H1 (cell line): ENCODE measurements at regions not wholly inside any gene's neighbourhood (a gene's known extent, or its start where the extent isn't known, plus 50 kb on each side); places are given as distances from the start of the nearest gene placed in this dataset.

Source experiments
- BACH1 ChIP-seq: IDR thresholded peaks from 2 replicates; pipeline ENCODE4 v1.6.1; 2012; ENCODE audit warnings: low read length, improper control_type of control experiment
- CTCF ChIP-seq, 3 experiments: IDR thresholded peaks; 1 replicate in 2 of 3; 2 replicates in 1 of 3; pipeline versions ENCODE4 v1.5.1 to v1.6.1; 2011; ENCODE audit warnings: low read length in 3 of 3, mild to moderate bottlenecking in 3 of 3, inconsistent platforms in 2 of 3, low read depth in 1 of 3, moderate library complexity in 1 of 3; ENCODE audit not compliant: insufficient read depth in 1 of 3; ENCODE audit errors: control extremely low read depth in 1 of 3
- EP300 ChIP-seq, 2 experiments: IDR thresholded peaks; 1 replicate in 1 of 2; 2 replicates in 1 of 2; pipeline ENCODE4 v1.6.1; 2011 to 2012; ENCODE audit warnings: low read depth in 2 of 2, low read length in 2 of 2, mild to moderate bottlenecking in 2 of 2, borderline replicate concordance in 1 of 2, inconsistent platforms in 1 of 2, moderate library complexity in 1 of 2
- EZH2 ChIP-seq: fragments of 200-600 bp; sonication (generic); IDR thresholded peaks from 2 replicates; pipeline ENCODE4 v1.7.1; 2012; ENCODE audit warnings: low read depth, mild to moderate bottlenecking, moderate library complexity, low read length, inconsistent platforms; ENCODE audit not compliant: severe bottlenecking
- FOSL1 ChIP-seq: IDR thresholded peaks from 2 replicates; pipeline ENCODE4 v1.6.1; 2011; ENCODE audit warnings: mild to moderate bottlenecking, low read depth, low read length, moderate library complexity; ENCODE audit not compliant: insufficient read depth
- PHF8 ChIP-seq: fragments of 200-600 bp; sonication (generic); conservative IDR thresholded peaks from 2 replicates; pipeline ENCODE4 v1.7.1; 2012; ENCODE audit warnings: low read depth, mild to moderate bottlenecking, inconsistent platforms, low read length, moderate library complexity
- POLR2AphosphoS5 ChIP-seq: IDR thresholded peaks from 2 replicates; pipeline ENCODE4 v1.6.1; 2011; ENCODE audit warnings: low read depth, low read length
- RXRA ChIP-seq: IDR thresholded peaks from 2 replicates; pipeline ENCODE4 v1.6.1; 2011; ENCODE audit warnings: low read depth, mild to moderate bottlenecking, low read length, moderate library complexity; ENCODE audit not compliant: insufficient read depth
- SP1 ChIP-seq: IDR thresholded peaks from 2 replicates; pipeline ENCODE4 v1.6.1; 2011; ENCODE audit warnings: low read depth, low read length
- SUZ12 ChIP-seq: fragments of 200-600 bp; sonication (generic); IDR thresholded peaks from 2 replicates; pipeline ENCODE4 v1.6.1; 2012; ENCODE audit warnings: mild to moderate bottlenecking, inconsistent platforms, low read length, moderate library complexity, mixed read lengths
- TEAD4 ChIP-seq: IDR thresholded peaks from 2 replicates; pipeline ENCODE4 v1.6.1; 2012; ENCODE audit warnings: low read depth, low read length, inconsistent platforms, mixed read lengths
- TF ChIP-seq, protein P1 (sequence below): IDR thresholded peaks from 2 replicates; pipeline ENCODE4 v1.6.1; 2012; ENCODE audit warnings: inconsistent platforms

DNA sequence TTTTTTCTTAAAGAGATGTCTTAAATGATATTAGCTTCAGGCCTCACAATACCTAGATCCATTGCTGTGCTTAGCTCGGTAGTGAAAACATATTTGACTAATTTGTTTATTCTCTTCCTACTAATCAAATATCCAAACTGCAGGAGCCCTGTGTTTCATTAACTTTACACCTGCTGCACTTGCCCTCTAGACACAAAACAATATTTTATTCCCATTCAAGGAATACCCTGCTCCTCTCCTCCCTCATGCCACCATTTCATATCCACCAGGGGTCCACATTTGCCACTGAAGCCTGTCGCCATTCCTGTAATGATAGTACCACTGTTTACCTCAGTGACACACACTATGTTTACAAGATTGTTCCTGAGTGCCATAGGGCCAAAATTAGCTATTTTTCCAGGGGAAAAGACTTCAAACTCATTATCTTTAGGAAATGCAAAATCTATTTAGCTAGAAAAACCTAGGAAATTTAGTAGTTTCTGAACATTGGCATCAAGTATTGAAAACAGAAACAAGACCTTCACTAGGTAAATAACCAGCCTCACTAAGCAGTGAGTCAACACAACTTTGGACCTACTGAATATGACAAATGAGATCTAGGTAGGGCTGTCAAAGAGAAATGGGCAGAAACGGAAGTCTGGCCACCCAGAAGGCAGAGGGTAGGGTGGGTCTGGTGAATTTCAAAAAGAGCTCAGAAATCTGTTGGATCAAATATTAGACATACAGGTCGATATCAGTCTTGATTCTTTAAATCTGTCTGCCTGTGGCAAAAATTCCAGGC is 134.6 kb upstream of the KCNK1 start:
- TF ChIP-seq SUZ12 (no peak), EP300 (IDR thresholded peaks at IDR 0.05; ENCODE audit: borderline replicate concordance in 1 of 2, low read depth in 2 of 2, low read length in 2 of 2) (no peak), BACH1 (no peak), CTCF (IDR thresholded peaks at IDR 0.05; ENCODE audit: control extremely low read depth in 1 of 3, insufficient read depth in 1 of 3, low read depth in 1 of 3, low read length in 3 of 3) (no peak), SP1 (no peak), FOSL1 (no peak), PHF8 (no peak), POLR2AphosphoS5 (no peak), RXRA (no peak), EZH2 (no peak), TEAD4 (no peak)
- TF ChIP-seq, protein P1, sequence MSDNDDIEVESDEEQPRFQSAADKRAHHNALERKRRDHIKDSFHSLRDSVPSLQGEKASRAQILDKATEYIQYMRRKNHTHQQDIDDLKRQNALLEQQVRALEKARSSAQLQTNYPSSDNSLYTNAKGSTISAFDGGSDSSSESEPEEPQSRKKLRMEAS: no peak
